ENCODE measurements at regions not wholly inside any gene's neighbourhood (a gene's known extent, or its start where the extent isn't known, plus 50 kb on each side); places are given as distances from the start of the nearest gene placed in this dataset.
"Not testable (repeated sequence)": the region's sequence is repeated elsewhere in the genome, so short reads cannot be mapped to it uniquely, and the experiment has no call there.

DNA sequence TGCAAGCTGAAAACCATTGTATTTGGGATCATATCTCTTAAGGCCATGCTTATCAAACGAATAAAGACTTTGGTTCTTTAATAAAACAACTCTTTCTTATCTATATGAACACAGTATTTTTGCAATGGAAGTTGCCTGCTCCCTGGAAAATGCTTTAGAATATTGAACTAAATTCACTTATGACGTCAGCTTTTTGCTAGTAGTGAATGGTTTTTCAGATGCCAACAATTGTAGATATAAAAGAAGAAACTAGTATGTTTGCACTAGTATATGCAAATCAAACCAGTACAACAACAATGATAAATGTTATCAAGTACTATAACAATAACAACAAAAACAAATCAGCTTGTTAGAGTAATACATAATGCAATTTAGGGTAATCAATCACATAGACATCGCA, 1462.9 kb downstream of the SUCLG1 start:
- DNase-seq (ENCODE audit: low spot score) (no peak), ATAC-seq (ENCODE audit: low read depth) (no peak)
- TF ChIP-seq, protein P1, sequence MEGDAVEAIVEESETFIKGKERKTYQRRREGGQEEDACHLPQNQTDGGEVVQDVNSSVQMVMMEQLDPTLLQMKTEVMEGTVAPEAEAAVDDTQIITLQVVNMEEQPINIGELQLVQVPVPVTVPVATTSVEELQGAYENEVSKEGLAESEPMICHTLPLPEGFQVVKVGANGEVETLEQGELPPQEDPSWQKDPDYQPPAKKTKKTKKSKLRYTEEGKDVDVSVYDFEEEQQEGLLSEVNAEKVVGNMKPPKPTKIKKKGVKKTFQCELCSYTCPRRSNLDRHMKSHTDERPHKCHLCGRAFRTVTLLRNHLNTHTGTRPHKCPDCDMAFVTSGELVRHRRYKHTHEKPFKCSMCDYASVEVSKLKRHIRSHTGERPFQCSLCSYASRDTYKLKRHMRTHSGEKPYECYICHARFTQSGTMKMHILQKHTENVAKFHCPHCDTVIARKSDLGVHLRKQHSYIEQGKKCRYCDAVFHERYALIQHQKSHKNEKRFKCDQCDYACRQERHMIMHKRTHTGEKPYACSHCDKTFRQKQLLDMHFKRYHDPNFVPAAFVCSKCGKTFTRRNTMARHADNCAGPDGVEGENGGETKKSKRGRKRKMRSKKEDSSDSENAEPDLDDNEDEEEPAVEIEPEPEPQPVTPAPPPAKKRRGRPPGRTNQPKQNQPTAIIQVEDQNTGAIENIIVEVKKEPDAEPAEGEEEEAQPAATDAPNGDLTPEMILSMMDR (IDR thresholded peaks at IDR 0.05; ENCODE audit: poor library complexity, severe bottlenecking) = no peak
- Histone ChIP-seq H3K4me1 (ENCODE audit: insufficient read depth, poor library complexity, severe bottlenecking) (peaks cover 25% of the 10 kb centered on the region), H3K27me3 (ENCODE audit: insufficient read depth, poor library complexity, severe bottlenecking) (no peaks in the 10 kb centered on the region), H3K27ac (ENCODE audit: poor library complexity, severe bottlenecking) (no peak overlapping the region), H3K4me3 (ENCODE audit: severe bottlenecking) (no peak overlapping the region), H3K36me3 (ENCODE audit: low read depth) (no peaks in the 10 kb centered on the region), H3K9me3 (ENCODE audit: severe bottlenecking) (no peaks in the 10 kb centered on the region)

DNA sequence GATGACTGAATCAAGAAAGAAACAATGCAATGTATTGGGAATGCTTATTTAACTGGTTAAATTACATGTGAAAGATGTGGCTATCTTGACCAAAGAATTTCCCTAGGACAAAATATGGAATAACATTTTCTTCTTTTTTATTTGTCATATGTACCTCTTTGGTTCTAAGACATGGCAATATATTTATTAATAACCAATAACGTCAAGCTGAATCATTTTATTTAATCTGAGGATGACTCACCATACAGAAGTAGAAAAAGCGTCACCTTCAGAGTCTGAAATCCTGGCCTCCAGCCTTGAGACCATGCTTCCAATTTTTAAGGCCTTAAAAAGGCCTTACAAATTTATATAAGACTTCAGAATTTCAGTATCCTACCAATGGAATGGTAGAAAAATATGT, 1464.9 kb downstream of the SUCLG1 start:
- H3K4me3 ChIP-seq (ENCODE audit: severe bottlenecking) = no peak overlapping the region
- peak overlapping the region; percentile 96 for H3K27ac ChIP-seq (ENCODE audit: poor library complexity, severe bottlenecking)
- peak; percentile 55 for ATAC-seq (ENCODE audit: low read depth)

DNA sequence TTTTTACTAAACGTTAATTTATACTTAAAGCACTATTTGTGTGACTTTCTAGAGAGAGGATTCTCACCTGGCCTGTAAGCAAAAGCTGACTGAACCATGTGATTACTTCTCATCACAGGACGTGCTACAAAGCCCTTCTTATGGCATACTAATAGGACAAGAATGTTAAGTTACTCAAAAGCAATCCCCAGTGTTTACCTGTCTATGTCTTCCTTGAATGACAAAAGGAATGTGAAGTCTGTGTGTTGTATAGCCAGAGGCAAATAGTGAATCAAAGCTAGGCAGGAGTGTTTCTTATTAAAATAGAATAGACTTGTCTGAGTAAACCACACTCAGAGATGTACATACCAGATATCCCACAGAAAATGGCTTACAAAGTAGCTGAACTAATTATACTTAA, 1465.5 kb downstream of the SUCLG1 start:
- H3K36me3 ChIP-seq (ENCODE audit: low read depth) = no peaks in the 10 kb centered on the region
- DNase-seq (ENCODE audit: low spot score) = no peak
- H3K4me3 ChIP-seq (ENCODE audit: severe bottlenecking) = no peak overlapping the region
- peak overlapping the region; percentile 96 for H3K27ac ChIP-seq (ENCODE audit: poor library complexity, severe bottlenecking)
- no peaks in the 10 kb centered on the region for H3K27me3 ChIP-seq (ENCODE audit: insufficient read depth, poor library complexity, severe bottlenecking)
- TF ChIP-seq, protein P1 (IDR thresholded peaks at IDR 0.05; ENCODE audit: poor library complexity, severe bottlenecking) = no peak
- ATAC-seq (ENCODE audit: low read depth) = peak; percentile 98
- H3K9me3 ChIP-seq (ENCODE audit: severe bottlenecking) = no peaks in the 10 kb centered on the region
- H3K4me1 ChIP-seq (ENCODE audit: insufficient read depth, poor library complexity, severe bottlenecking) = peaks cover 25% of the 10 kb centered on the region

More for the DNA sequence above, 1464.9 kb downstream of the SUCLG1 start:
- no peaks in the 10 kb centered on the region for H3K9me3 ChIP-seq (ENCODE audit: severe bottlenecking)
- TF ChIP-seq, protein P1 (IDR thresholded peaks at IDR 0.05; ENCODE audit: poor library complexity, severe bottlenecking) = no peak
- peaks cover 25% of the 10 kb centered on the region for H3K4me1 ChIP-seq (ENCODE audit: insufficient read depth, poor library complexity, severe bottlenecking)
- DNase-seq (ENCODE audit: low spot score) = no peak
- no peaks in the 10 kb centered on the region for H3K27me3 ChIP-seq (ENCODE audit: insufficient read depth, poor library complexity, severe bottlenecking)
- H3K36me3 ChIP-seq (ENCODE audit: low read depth) = no peaks in the 10 kb centered on the region

DNA sequence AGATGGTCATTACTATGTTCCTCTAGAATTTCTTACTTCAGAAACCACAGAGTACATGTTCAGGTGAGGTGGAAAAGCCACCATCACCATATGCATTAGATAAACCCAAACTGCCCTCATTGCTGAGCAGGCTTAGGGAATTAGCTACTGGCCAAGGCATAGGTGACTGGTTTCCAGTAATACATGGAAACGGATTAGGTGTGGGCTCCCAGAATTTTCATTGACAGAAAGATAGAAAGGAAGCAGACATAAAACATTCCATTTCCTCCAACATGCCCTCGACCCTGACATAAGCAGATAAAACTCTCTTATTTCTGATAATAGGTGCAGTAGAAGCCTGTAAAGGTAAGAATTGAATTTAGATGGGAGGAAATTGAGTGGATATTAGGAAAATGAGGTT, 1466.1 kb downstream of the SUCLG1 start:
- H3K4me3 ChIP-seq (ENCODE audit: severe bottlenecking) = no peak overlapping the region
- peaks cover 25% of the 10 kb centered on the region for H3K4me1 ChIP-seq (ENCODE audit: insufficient read depth, poor library complexity, severe bottlenecking)
- peak overlapping the region; percentile 96 for H3K27ac ChIP-seq (ENCODE audit: poor library complexity, severe bottlenecking)
- H3K27me3 ChIP-seq (ENCODE audit: insufficient read depth, poor library complexity, severe bottlenecking) = no peaks in the 10 kb centered on the region
- no peak for DNase-seq (ENCODE audit: low spot score)
- no peak for ATAC-seq (ENCODE audit: low read depth)
- TF ChIP-seq, protein P1 (IDR thresholded peaks at IDR 0.05; ENCODE audit: poor library complexity, severe bottlenecking) = no peak
- H3K36me3 ChIP-seq (ENCODE audit: low read depth) = no peaks in the 10 kb centered on the region
- no peaks in the 10 kb centered on the region for H3K9me3 ChIP-seq (ENCODE audit: severe bottlenecking)

DNA sequence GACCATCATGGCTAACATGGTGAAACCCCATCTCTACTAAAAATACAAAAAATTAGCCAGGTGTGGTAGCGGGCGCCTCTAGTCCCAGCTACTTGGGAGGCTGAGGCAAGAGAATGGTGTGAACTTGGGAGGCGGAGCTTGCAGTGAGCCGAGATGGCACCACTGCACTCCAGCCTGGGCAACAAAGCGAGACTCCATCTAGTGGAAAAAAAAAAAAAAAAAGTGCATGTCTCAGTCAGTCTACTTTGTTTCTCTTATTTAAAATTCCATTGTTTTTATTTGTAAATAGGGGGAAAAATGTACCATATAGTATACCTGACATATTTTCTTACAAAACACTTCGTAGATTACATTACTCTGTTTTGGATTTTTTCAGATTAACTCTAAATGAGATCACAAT, 1471.4 kb downstream of the SUCLG1 start:
- not testable (repeated sequence) for H3K27ac ChIP-seq (ENCODE audit: poor library complexity, severe bottlenecking); H3K36me3 ChIP-seq (ENCODE audit: low read depth); DNase-seq (ENCODE audit: low spot score); H3K4me1 ChIP-seq (ENCODE audit: insufficient read depth, poor library complexity, severe bottlenecking); H3K9me3 ChIP-seq (ENCODE audit: severe bottlenecking); H3K27me3 ChIP-seq (ENCODE audit: insufficient read depth, poor library complexity, severe bottlenecking); H3K4me3 ChIP-seq (ENCODE audit: severe bottlenecking); ATAC-seq (ENCODE audit: low read depth)
- TF ChIP-seq, protein P1 (IDR thresholded peaks at IDR 0.05; ENCODE audit: poor library complexity, severe bottlenecking) = peak; percentile 24

All from RWPE2 (cell line).